Activated naive CD8-positive, alpha-beta T cell treated with anti-CD3 and anti-CD28 coated beads, Interleukin-2, amount 10 ng/mL, durations not matched to agents 7 days and 5 days (primary cell): ENCODE measurements at regions not wholly inside any gene's neighbourhood (a gene's known extent, or its start where the extent isn't known, plus 50 kb on each side); places are given as distances from the start of the nearest gene placed in this dataset.
"Not testable (repeated sequence)": the region's sequence is repeated elsewhere in the genome, so short reads cannot be mapped to it uniquely, and the experiment has no call there.

Experiments
- ATAC-seq: fragments of 150-1000 bp; cut with Tn5 transposase; one replicate; pipeline ENCODE4 v1.10.0; 2021; ENCODE audit warnings: low read depth, moderate library complexity
- POLR2A ChIA-PET: fragments of 350-600 bp; sonication (Branson Sonifier 250); formaldehyde crosslinking; loops from one replicate; lab custom pipeline; 2021; ENCODE audit warnings: antibody characterized with exemption; lab: Charles Lee
- DNase-seq: peaks from one replicate; pipeline ENCODE4 v3.0.0; 2021
- H3K27ac Mint-ChIP-seq: one replicate; pipeline ENCODE4 v1.8.0; 2022; ENCODE audit warnings: mild to moderate bottlenecking, mixed read lengths
- H3K27me3 Mint-ChIP-seq: one replicate; pipeline ENCODE4 v1.8.0; 2022; ENCODE audit warnings: mild to moderate bottlenecking, moderate library complexity, mixed read lengths
- H3K36me3 Mint-ChIP-seq: one replicate; pipeline ENCODE4 v1.8.0; 2021; ENCODE audit warnings: mild to moderate bottlenecking, mixed read lengths
- H3K4me1 Mint-ChIP-seq: one replicate; pipeline ENCODE4 v1.8.0; 2021; ENCODE audit warnings: mixed read lengths
- H3K4me3 Mint-ChIP-seq: one replicate; pipeline ENCODE4 v1.8.0; 2022; ENCODE audit warnings: mild to moderate bottlenecking, moderate library complexity, mixed read lengths
- H3K9me3 Mint-ChIP-seq: one replicate; pipeline ENCODE4 v1.8.0; 2021; ENCODE audit warnings: mixed read lengths

GRCh38 chr2:120534457-120534856 is 188.5 kb downstream of the INHBB start:
- no peaks in the 10 kb centered on the region for H3K4me1 Mint-ChIP-seq
- POLR2A ChIA-PET, result no interaction called here
- ATAC-seq (no peak), DNase-seq (no peak)
- no peak overlapping the region for H3K4me3 Mint-ChIP-seq
- H3K27me3 Mint-ChIP-seq, result peaks cover 8% of the 10 kb centered on the region
- H3K9me3 Mint-ChIP-seq, result no peaks in the 10 kb centered on the region
- H3K27ac Mint-ChIP-seq, result no peak overlapping the region
- H3K36me3 Mint-ChIP-seq, result no peaks in the 10 kb centered on the region

- no peak overlapping the region for H3K27ac Mint-ChIP-seq
- H3K4me3 Mint-ChIP-seq, result no peak overlapping the region
- no peaks in the 10 kb centered on the region for H3K4me1 Mint-ChIP-seq
- DNase-seq (no peak), ATAC-seq (no peak)
- H3K9me3 Mint-ChIP-seq, result no peaks in the 10 kb centered on the region
- H3K36me3 Mint-ChIP-seq, result no peaks in the 10 kb centered on the region
- H3K27me3 Mint-ChIP-seq, result peaks cover 4% of the 10 kb centered on the region
- POLR2A ChIA-PET, result no interaction called here
These were observed 189.1 kb downstream of the INHBB start for GRCh38 chr2:120535081-120535480.

GRCh38 chr2:120536141-120536540 is 190.2 kb downstream of the INHBB start:
- Mint-ChIP-seq H3K27me3 (peaks cover 3% of the 10 kb centered on the region), H3K4me1 (no peaks in the 10 kb centered on the region), H3K4me3 (no peak overlapping the region), H3K9me3 (no peaks in the 10 kb centered on the region), H3K27ac (no peak overlapping the region), H3K36me3 (no peaks in the 10 kb centered on the region)
- POLR2A ChIA-PET, result no interaction called here
- no peak for ATAC-seq
- DNase-seq, result no peak

GRCh38 chr2:120538691-120539423 is 192.9 kb downstream of the INHBB start:
- POLR2A ChIA-PET, result no interaction called here
- DNase-seq (no peak), ATAC-seq (no peak)
- H3K36me3 Mint-ChIP-seq, result no peaks in the 10 kb centered on the region
- no peak overlapping the region for H3K4me3 Mint-ChIP-seq
- H3K9me3 Mint-ChIP-seq, result no peaks in the 10 kb centered on the region
- no peak overlapping the region for H3K27ac Mint-ChIP-seq
- peaks cover 6% of the 10 kb centered on the region for H3K27me3 Mint-ChIP-seq
- H3K4me1 Mint-ChIP-seq, result no peaks in the 10 kb centered on the region

- no peak for ATAC-seq
- Mint-ChIP-seq H3K4me1 (no peaks in the 10 kb centered on the region), H3K36me3 (no peaks in the 10 kb centered on the region), H3K4me3 (no peak overlapping the region), H3K9me3 (no peaks in the 10 kb centered on the region), H3K27ac (no peak overlapping the region), H3K27me3 (peaks cover 9% of the 10 kb centered on the region)
- POLR2A ChIA-PET, result no interaction called here
- DNase-seq, result no peak
These were observed 193.5 kb downstream of the INHBB start for GRCh38 chr2:120539424-120539936.

- DNase-seq (no peak), ATAC-seq (no peak)
- Mint-ChIP-seq H3K9me3 (no peaks in the 10 kb centered on the region), H3K27ac (no peak overlapping the region), H3K4me1 (no peaks in the 10 kb centered on the region), H3K36me3 (no peaks in the 10 kb centered on the region), H3K4me3 (no peak overlapping the region), H3K27me3 (peaks cover 9% of the 10 kb centered on the region)
- POLR2A ChIA-PET, result no interaction called here
These were observed 194.2 kb downstream of the INHBB start for GRCh38 chr2:120539937-120540718.

- H3K27me3 Mint-ChIP-seq, result peaks cover 9% of the 10 kb centered on the region
- H3K36me3 Mint-ChIP-seq, result no peaks in the 10 kb centered on the region
- no peak overlapping the region for H3K4me3 Mint-ChIP-seq
- no peak for DNase-seq
- H3K9me3 Mint-ChIP-seq, result no peaks in the 10 kb centered on the region
- H3K4me1 Mint-ChIP-seq, result no peaks in the 10 kb centered on the region
- POLR2A ChIA-PET, result no interaction called here
- ATAC-seq, result no peak
- peak overlapping the region; percentile 71 for H3K27ac Mint-ChIP-seq
These were observed 194.7 kb upstream of the GLI2 start for GRCh38 chr2:120540719-120541552.

- H3K4me1 Mint-ChIP-seq, result no peaks in the 10 kb centered on the region
- peaks cover 8% of the 10 kb centered on the region for H3K27me3 Mint-ChIP-seq
- H3K27ac Mint-ChIP-seq, result no peak overlapping the region
- H3K36me3 Mint-ChIP-seq, result no peaks in the 10 kb centered on the region
- H3K9me3 Mint-ChIP-seq, result no peaks in the 10 kb centered on the region
- DNase-seq (no peak), ATAC-seq (no peak)
- POLR2A ChIA-PET, result no interaction called here
- no peak overlapping the region for H3K4me3 Mint-ChIP-seq
These were observed 194.1 kb upstream of the GLI2 start for GRCh38 chr2:120541553-120541932.

GRCh38 chr2:120541972-120542670 is 193.5 kb upstream of the GLI2 start:
- H3K36me3 Mint-ChIP-seq, result no peaks in the 10 kb centered on the region
- DNase-seq (no peak), ATAC-seq (no peak)
- no peak overlapping the region for H3K27ac Mint-ChIP-seq
- no peak overlapping the region for H3K4me3 Mint-ChIP-seq
- no peaks in the 10 kb centered on the region for H3K4me1 Mint-ChIP-seq
- peaks cover 6% of the 10 kb centered on the region for H3K27me3 Mint-ChIP-seq
- no peaks in the 10 kb centered on the region for H3K9me3 Mint-ChIP-seq
- POLR2A ChIA-PET, result no interaction called here

- Mint-ChIP-seq H3K27me3 (peaks cover 6% of the 10 kb centered on the region), H3K36me3 (no peaks in the 10 kb centered on the region), H3K4me1 (no peaks in the 10 kb centered on the region), H3K4me3 (no peak overlapping the region), H3K9me3 (no peaks in the 10 kb centered on the region), H3K27ac (no peak overlapping the region)
- no peak for ATAC-seq
- DNase-seq, result no peak
- POLR2A ChIA-PET, result no interaction called here
These were observed 192.6 kb upstream of the GLI2 start for GRCh38 chr2:120542911-120543527.

GRCh38 chr2:120543899-120544298 is 191.8 kb upstream of the GLI2 start:
- Mint-ChIP-seq H3K4me3 (no peak overlapping the region), H3K9me3 (no peaks in the 10 kb centered on the region), H3K27me3 (peaks cover 6% of the 10 kb centered on the region), H3K4me1 (no peaks in the 10 kb centered on the region), H3K36me3 (no peaks in the 10 kb centered on the region), H3K27ac (no peak overlapping the region)
- DNase-seq (no peak), ATAC-seq (no peak)
- POLR2A ChIA-PET, result no interaction called here

GRCh38 chr2:120544522-120544921 is 191.1 kb upstream of the GLI2 start:
- POLR2A ChIA-PET, result no interaction called here
- no peak overlapping the region for H3K4me3 Mint-ChIP-seq
- H3K27me3 Mint-ChIP-seq, result peaks cover 6% of the 10 kb centered on the region
- no peak overlapping the region for H3K27ac Mint-ChIP-seq
- H3K4me1 Mint-ChIP-seq, result no peaks in the 10 kb centered on the region
- H3K9me3 Mint-ChIP-seq, result no peaks in the 10 kb centered on the region
- ATAC-seq, result no peak
- H3K36me3 Mint-ChIP-seq, result no peaks in the 10 kb centered on the region
- no peak for DNase-seq

- not testable (repeated sequence) for H3K27me3 Mint-ChIP-seq
These were observed 190.7 kb upstream of the GLI2 start for GRCh38 chr2:120545007-120545406.

More at GRCh38 chr2:120545007-120545406, 190.7 kb upstream of the GLI2 start:
- H3K9me3 Mint-ChIP-seq, H3K27ac Mint-ChIP-seq, DNase-seq, H3K36me3 Mint-ChIP-seq, ATAC-seq, H3K4me1 Mint-ChIP-seq, H3K4me3 Mint-ChIP-seq, POLR2A ChIA-PET: not testable (repeated sequence)
